Left ventricle myocardium superior (tissue), 1 donor: ENCODE measurements at regions not wholly inside any gene's neighbourhood (a gene's known extent, or its start where the extent isn't known, plus 50 kb on each side); places are given as distances from the start of the nearest gene placed in this dataset.

Source experiments
- ATAC-seq: fragments of 200-7000 bp; cut with Tn5 transposase; one replicate; pipeline ENCODE4 v1.9.1; 2020; ENCODE audit warnings: mild to moderate bottlenecking, moderate library complexity
- DNase-seq: peaks from one replicate; pipeline ENCODE4 v3.0.0-alpha.2; 2020
- intact Hi-C: fragments of 100-400 bp; cut with micrococcal nuclease; formaldehyde crosslinking; loops from one replicate; pipeline ENCODE4 v1.11.0; 2022
- donor health status: DM: no; HTN: yes; CAD: no; lungs with severe emphysema.

DNA sequence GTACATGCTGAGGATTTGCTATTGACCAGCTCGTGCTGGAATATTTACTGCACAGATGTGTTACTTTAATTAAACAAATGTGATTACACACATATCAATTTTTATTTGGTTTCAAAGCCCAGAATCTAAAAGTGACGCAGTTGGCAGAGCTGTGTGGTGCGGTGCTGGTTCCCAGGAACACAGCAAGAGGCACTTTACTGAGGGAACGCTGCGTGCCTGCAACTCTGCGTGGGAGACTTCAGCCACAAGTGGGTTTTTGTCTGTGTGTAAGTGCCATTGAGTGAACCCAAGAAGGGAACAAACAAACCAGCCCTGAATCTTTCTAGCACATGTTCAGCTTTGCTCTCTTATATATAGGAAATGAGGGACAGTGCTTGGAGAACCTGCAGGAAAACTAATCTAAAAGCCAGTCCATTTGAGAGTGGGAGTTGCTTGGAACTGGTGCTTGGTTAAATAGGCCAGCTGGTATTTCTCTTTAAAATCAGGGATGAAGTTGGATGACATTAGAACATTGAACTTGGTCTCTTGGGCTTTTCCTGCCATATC lies 196.6 kb upstream of the CELF4 start:
- intact Hi-C loops: no loop called here
- no peak for DNase-seq
- ATAC-seq: no peak

DNA sequence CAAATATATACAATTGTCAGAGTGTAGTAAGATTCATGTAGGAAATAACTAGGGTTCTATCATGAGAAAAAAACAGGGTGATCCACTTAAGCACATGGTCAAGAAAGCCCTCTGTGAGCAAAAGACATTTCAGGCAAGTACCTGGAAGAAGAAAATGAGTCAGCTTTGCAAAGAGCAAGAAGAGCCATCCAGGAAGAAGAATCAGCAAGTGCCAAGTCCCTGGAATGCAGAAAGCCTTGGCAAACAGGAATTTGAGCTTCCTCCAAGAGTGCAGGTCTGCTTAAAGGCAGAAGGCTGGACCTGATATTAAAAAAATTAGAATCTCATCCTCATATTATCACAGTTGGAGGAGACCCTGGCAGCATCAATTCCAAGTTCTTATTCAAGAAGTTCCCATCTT lies 188.5 kb upstream of the CELF4 start:
- intact Hi-C loops: no loop called here
- DNase-seq: no peak
- no peak for ATAC-seq

DNA sequence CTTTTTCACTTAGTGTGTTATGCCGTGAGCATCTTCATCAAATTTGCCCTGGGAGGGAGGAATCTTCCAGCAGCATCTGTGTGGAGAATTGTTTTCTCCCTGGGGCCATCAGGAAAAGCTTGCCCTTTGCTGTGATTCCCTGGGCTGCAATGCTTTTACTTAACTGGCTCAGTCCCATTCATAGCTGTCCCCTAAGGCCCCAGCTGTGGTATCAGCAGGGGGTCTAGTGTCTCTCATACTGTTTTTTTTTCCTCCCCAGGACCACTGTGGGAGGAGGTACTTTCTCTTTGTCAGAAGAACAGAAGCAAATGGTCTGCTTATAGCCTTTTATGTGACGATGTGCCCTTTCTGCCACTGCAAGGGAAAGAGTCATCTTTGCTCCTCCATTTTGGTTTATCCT lies 176.8 kb upstream of the CELF4 start:
- intact Hi-C loops: no loop called here
- DNase-seq: no peak
- ATAC-seq: no peak

DNA sequence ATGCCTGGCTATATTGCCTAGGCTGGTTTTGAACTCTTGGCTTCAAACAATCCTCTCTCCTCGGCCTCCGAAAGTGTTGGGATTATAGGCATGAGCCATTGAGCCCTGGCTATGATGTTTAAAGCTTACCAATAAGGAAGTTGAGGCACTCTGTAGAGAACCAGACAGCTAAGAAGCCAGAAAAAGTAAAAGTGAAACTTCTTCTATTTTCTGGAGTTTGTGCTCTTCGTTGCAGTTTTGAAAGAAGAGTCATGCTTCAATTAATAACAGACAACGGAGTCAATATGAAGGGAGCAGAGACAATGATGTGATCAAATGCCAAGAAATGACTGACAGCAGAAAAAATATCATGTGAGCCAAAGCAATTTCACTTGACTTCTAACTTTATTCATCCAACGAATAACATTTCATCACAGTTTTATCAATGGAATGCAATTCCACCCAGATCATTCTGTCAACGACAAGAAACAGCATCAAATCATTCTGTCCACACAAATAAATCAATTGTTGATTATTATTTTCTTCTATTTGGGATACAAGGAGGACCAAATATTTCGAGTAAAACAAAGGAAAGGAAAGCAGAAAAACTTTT lies 175.5 kb upstream of the CELF4 start:
- intact Hi-C loops: no loop called here
- no peak for DNase-seq
- no peak for ATAC-seq

DNA sequence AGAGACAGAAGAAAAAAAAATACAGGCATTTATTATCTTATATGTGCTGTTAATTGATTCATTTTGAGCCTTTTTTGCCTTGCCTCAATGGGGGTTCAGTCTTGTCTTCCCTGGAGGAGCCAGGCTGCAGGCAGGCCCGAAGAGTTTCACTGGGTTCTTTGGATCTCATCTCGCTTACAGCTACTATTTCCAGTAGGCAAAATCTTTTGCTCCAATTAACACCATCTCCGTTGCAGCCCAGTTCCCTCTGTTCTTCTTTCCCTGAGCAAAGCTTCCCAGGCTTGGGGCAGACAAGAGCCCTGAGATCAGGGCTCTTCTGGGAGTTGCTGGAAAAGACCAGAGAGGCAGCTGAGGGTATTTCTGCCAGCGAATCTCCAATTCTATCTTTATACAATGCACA lies 168.8 kb upstream of the CELF4 start:
- DNase-seq: no peak
- intact Hi-C loops: no loop called here
- ATAC-seq: no peak

DNA sequence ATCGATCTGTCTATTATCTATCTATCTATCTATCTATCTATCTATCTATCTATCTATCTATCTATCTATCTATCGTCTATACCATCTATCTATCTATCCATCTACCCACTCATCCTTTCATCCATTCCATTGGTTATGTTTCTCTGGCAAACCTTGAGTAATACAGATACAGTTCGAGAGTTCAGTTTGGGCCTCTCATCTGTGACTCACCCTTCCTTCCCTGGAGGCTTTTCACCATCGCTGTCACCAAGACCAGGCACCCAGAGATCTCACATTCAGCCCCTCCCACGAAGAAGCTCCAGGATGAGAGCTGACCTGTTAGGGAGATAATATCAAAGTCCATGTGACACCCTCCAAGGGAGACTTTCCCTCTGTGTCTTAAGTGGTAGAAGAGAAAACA lies 164.1 kb upstream of the CELF4 start:
- ATAC-seq (no peak), DNase-seq (no peak)
- intact Hi-C loops: no loop called here

DNA sequence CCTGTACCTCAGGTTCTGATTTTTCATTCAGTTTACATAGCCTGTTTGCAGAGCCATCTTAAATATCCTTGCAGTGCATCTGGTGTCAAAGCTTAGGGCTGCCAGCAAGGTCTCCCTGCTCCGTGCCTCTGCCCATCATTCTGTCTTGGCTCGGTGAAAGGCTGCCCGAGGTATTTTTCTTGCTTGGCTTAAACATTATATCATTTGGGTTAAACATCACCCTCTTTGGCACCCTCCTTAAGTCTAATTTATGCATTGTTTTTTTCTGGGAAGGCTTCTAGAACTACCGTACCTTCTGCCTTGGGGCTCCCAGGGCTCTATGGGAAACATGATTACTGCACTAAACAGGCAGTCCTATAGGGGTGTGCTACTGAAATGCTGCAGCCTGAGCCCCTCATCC lies 158.6 kb upstream of the CELF4 start:
- ATAC-seq (no peak), DNase-seq (no peak)
- intact Hi-C loops: no loop called here

DNA sequence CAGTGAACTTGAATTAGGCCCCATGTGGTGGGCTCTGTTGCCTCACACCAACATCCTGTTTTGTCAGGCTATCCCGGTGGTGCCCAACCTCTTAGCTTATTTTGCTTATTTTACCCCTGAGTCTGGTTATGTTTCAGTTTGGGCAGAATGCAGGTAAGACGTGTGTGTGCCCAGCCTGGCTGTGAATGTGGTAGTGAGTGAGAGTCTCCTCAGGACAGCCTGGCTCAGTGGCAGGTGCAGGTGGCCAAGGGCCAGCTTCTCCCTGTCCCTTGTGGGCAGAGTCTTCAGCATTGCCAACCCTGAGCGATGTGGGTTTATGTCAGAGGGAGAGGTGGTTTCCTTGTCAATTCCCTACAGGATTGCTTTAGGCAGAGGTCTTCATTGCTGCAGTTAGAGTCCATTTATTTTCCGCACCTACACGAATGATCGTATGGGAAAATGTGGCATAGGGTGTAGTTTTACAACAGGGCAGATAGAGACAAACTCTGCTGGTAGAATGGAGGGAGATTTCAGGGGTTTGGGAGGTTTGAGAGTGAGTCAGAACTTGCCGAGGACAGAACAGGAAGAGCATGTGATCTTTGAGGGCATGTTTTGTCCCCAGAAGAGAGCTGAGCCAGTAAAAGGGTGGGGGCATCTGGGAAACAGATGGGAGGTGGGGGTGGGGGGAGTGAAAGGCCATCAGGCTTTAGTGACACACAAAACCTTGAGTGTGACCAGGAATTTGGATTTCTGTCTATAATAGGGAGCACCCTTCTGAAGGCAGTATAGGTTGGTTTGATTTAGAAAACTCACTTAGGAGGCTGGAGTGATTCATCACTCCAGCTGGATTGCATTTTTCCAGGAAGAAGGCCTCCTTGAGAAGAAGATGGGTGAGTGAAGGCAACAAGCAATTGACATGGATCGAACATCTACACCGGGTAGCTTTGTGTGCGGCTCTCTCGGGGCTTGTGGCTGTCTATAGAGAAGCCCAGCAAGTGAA lies 156.2 kb upstream of the CELF4 start:
- ATAC-seq (no peak), DNase-seq (no peak)
- intact Hi-C loops: no loop called here

DNA sequence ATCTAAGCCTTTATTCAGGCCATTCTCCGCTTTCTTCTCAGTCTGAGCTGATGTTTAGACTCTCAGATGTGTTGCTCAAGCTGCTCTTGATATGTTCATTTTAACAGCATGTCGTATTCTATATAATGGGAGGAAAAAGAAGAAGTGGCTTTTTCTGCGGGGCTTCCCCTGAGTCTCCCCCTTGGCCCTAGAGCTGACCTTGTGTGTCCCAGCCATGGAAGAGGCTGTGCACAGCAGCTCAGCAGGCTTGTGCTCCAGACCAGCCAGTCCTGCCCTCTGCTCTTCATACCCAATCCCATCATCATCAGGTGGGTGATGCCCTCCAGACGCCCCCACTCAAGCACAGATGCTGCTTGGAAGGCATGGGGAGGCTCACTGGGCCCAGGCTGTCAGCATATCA lies 155.1 kb upstream of the CELF4 start:
- DNase-seq (no peak), ATAC-seq (no peak)
- intact Hi-C loops: no loop called here

DNA sequence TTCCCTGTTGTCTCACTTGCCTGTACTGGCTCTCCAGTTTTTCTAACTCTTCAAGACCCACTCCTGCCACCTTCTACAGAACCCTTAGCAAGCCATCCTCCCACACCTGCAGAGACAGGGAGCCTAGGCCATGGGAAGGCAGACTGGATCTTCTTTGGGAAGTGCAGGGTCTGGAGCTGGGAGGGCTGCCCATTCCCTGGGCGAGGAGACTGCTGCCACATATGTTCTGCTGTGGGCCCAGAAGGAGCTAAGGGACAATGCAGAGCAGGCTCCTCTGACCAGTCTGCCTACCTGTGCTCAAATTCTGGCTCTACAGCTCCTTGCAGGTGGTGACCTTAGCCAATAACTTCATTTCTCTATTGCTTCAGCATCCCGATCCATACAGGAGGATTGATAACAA lies 152.1 kb upstream of the CELF4 start:
- no peak for DNase-seq
- ATAC-seq: no peak
- intact Hi-C loops: no loop called here

DNA sequence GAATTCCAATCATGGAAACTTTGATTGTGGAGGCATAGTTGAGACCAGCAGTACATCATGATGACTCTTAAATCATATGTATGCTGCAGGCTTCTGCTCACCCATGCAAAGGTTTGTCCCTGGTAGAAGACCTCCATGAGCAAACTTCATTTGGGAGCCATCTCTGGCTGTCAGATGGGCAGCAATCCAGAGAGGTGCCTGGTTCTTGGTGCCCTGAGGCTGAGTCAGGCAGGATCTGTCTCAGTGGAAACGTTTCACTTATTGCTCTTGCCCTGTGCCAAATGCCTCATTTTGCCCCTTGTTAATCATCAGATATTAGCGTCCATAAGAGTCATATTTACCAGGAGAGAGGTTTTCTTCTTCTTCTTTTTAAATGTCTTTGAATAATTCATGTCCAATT lies 151.5 kb upstream of the CELF4 start:
- intact Hi-C loops: no loop called here
- DNase-seq: no peak
- ATAC-seq: no peak

DNA sequence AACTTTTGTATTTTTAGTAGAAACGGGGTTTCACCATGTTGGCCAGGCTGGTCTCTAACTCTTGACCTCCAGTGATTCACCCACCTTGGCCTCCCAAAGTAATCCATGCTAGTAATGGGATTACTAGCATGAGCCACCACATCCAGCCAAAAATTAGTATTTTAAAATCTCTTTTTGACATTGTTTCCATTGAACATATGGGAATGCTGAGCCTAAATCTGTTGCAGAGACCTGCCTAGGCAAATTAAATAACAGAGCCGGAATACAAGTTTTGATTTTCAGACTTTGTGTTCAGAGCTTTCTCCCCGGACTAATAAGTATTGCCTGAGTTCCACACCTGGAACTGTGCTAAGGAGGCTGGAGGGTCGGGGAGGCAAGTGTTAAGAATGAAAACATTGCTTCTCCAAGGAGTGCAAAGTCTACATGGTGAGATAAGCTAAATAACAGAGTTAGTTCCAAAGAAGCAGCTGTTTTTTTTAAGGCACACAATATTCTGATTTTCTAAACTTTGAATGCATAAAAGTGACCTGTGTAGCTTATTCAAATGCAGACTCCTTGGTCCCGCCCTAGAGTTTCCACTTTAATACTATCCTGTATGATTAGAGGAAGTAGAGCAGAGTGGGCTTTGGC lies 150.6 kb upstream of the CELF4 start:
- no peak for ATAC-seq

DNA sequence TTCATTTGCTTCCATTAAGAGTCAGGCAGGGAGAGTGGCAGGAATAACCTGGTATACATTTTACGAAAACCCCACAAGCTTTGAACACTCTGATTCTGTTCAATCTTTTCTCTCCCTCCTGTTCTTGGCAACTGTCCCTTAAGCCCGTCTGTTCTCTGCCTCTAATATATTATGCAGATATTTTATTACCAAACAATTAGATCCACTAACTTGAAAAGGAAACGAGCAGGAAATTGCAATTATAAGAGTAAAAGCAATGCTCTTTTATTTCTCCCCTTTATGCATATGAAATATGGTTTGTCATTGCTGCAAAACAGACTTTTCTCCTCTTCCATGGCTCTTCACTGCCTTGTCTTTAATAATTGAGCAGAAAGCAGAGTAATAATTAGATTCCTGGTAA lies 149.1 kb upstream of the CELF4 start:
- intact Hi-C loops: no loop called here
- DNase-seq: no peak
- no peak for ATAC-seq

More for the DNA sequence above, 150.6 kb upstream of the CELF4 start:
- DNase-seq: no peak
- intact Hi-C loops: no loop called here

DNA sequence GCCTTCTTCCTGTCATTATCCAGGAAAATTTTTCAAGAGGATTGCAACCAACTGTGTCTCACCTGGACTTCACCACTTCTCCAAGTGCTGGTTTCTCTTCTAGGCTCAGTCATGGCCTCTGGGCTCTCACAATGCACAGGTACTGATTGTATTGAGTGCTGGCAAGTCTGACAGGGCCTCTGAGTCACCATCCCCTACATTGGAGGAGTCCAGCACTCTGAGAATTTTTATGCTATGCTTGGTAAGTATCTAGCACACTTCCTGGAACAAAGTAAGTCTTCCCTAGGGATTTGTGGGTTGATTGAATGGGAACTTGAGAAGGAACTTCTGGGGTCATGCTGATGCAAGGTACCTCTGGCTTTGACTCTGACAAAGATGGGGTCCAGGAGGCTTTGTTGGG lies 147.2 kb upstream of the CELF4 start:
- DNase-seq: no peak
- ATAC-seq: no peak
- intact Hi-C loops: no loop called here

DNA sequence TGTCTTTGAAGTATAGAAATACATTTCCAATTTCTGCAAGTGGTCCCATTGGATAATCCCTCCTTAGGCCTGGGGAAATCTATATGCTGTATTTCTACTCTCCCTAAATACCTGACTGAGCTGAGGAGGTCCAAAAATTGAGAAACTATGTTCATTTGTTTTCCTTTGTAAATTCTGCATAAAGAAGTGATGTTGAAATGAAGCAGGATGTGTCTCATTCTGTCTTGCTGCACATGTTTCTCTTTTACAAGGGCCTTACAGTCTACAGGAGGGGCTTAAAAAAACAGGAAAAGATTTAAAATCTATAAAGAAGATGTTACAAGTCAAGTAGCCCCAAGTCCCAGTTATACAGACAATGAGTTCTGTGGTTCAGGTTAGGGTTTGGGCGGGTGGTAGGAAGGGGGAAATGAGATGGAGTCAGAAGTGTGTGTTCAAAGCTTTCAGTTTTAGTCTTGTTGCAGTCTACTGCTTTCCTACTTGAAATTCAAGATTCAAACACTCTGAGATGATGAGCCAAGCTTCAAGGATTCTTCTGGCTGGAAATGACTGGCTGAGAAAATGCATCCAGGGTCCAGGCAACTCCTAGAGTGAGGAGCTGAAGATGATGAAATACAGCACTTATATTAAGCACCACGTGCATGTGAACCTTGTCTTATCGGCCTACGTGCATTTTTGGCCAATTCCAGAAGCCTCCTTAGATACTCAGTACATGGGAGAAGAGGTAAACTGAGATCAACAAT lies 146.3 kb upstream of the CELF4 start:
- intact Hi-C loops: no loop called here
- DNase-seq (no peak), ATAC-seq (no peak)

DNA sequence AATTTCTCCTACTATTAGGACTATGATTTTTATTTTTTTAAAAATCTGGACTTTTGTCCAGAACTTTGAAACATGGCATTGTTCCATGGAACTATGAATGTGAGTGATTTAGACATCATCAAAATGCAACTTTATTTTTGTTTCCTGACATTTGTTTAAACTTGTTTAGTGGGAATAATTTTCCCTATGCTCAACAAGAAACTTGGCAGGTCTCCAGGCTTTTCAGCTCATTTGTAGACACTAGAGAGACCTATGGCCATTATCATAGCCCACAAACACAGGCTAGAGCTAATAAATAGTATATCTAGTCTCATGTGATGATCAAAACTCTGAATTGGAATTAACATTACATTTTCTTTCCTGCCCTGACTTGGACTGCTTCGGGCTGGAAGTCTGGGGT lies 145.1 kb upstream of the CELF4 start:
- intact Hi-C loops: no loop called here
- DNase-seq (no peak), ATAC-seq (no peak)

DNA sequence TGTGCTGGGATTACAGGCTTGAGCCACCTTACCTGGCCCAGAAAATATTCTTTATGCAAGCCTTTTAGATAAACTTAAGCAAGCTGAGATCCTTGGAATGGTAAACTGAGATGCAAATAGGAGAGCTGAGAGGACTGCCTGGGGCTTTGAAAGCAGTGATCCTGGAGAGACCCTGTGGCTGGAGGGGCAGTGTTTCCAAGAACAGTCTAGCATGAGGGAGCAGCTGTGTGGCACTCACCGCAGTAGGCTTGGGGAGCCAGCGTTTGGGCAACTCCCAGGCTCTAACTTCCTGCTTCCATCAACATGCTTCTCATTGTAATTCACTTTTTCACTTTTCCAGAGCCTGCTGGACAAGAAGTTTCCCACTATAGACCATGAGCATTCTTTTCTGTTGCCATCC lies 144.1 kb upstream of the CELF4 start:
- intact Hi-C loops: no loop called here
- no peak for ATAC-seq
- DNase-seq: no peak

DNA sequence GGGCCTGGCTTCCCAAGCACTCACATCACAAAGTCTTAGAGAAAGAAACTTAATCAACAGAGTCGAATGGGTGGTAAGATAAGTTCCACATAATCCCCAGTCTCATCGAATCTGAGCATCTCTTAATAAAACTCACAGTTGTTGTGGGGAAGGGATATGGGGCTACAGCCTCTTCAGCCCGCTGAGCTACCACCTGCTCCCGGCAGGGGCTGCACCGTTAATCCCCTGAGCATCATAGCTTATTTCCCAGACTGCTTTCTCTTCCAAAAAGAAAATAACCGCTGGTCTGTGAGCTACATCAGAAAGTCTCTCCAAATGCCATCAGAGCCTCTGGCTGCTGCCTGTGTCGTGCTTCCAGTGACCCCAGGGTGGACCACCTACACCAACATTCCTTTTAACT lies 139.4 kb upstream of the CELF4 start:
- DNase-seq: no peak
- intact Hi-C loops: no loop called here

DNA sequence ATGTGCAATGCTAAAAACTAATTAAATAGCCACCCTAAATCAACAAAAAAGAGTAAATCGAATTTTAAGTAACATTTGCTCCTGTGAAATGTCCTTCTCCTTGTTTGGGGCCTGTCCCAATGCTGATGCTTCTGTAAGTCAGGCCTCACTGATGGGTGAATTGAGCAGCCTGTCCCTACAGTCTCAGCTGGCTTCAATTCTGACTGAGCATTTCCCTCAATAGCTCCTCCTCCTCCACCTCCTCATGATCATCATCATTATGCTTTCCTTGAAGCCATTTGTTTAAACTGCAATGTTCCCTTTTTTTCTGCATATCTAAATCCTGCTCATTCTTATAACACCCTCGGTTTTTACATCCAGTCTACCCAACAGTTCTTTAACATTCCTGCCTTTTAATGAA lies 137.2 kb upstream of the CELF4 start:
- ATAC-seq (no peak), DNase-seq (no peak)
- intact Hi-C loops: no loop called here

More for the DNA sequence above, 139.4 kb upstream of the CELF4 start:
- no peak for ATAC-seq

DNA sequence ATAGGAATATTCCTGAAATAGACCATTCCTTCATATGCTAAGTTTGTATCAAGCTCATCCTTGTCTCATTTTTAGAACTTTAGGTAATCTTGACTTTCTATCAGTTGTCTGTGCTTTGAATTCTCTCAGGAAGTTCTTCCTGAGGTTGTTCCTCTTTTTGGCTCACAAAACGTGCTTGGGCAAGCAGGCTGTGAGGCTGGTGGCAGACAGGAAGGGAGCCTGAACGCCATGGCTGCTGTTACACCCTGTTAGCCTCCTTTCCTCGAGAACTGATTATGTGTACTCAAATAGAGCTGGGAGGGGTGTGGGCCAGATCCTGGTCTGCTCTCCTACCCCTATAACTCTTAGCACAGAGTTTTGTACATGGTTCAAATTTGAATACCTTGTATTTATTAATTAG lies 136.4 kb upstream of the CELF4 start:
- ATAC-seq (no peak), DNase-seq (no peak)
- intact Hi-C loops: no loop called here
